NCI-H748 (cell line): ENCODE measurements at regions not wholly inside any gene's neighbourhood (a gene's known extent, or its start where the extent isn't known, plus 50 kb on each side); places are given as distances from the start of the nearest gene placed in this dataset.

Source experiments
- DNase-seq: peaks from one replicate; lab custom pipeline; 2025; ENCODE audit not compliant: unreplicated experiment; lab: John Stamatoyannopoulos, UW

- DNase-seq, result no peak
These were observed 2100.7 kb upstream of the PIK3C3 start for GRCh38 chr18:39854291-39854690.

- no peak for DNase-seq
These were observed 2108.8 kb upstream of the PIK3C3 start for GRCh38 chr18:39846265-39846664.

GRCh38 chr18:39845631-39846030, 2109.4 kb upstream of the PIK3C3 start:
- DNase-seq, result no peak

- DNase-seq, result no peak
These were observed 2109.9 kb upstream of the PIK3C3 start for GRCh38 chr18:39845106-39845505.

GRCh38 chr18:39843546-39843945, 2111.5 kb upstream of the PIK3C3 start:
- no peak for DNase-seq

GRCh38 chr18:39842366-39842914, 2112.6 kb upstream of the PIK3C3 start:
- peak; percentile 74 for DNase-seq

- peak; percentile 97 for DNase-seq
These were observed 2113.3 kb upstream of the PIK3C3 start for GRCh38 chr18:39841482-39842365.

GRCh38 chr18:39840856-39841481, 2114.1 kb upstream of the PIK3C3 start:
- peak; percentile 87 for DNase-seq

- DNase-seq, result peak; percentile 33
These were observed 2114.6 kb upstream of the PIK3C3 start for GRCh38 chr18:39840406-39840805.

GRCh38 chr18:39839782-39840181, 2115.3 kb upstream of the PIK3C3 start:
- no peak for DNase-seq

- no peak for DNase-seq
These were observed 2116.2 kb upstream of the PIK3C3 start for GRCh38 chr18:39838831-39839230.

GRCh38 chr18:39835303-39836030, 2119.6 kb upstream of the PIK3C3 start:
- no peak for DNase-seq

GRCh38 chr18:39834636-39835035, 2120.4 kb upstream of the PIK3C3 start:
- DNase-seq, result no peak

- peak; percentile 60 for DNase-seq
These were observed 2129.4 kb upstream of the PIK3C3 start for GRCh38 chr18:39825485-39826150.

GRCh38 chr18:39806525-39806924, 2148.5 kb upstream of the PIK3C3 start:
- peak; percentile 42 for DNase-seq

- peak; percentile 36 for DNase-seq
These were observed 2149.8 kb upstream of the PIK3C3 start for GRCh38 chr18:39805218-39805617.

GRCh38 chr18:39802648-39803229, 2152.3 kb upstream of the PIK3C3 start:
- no peak for DNase-seq

GRCh38 chr18:39801848-39802247, 2153.2 kb upstream of the PIK3C3 start:
- no peak for DNase-seq

GRCh38 chr18:39801010-39801409, 2154.0 kb upstream of the PIK3C3 start:
- no peak for DNase-seq

- peak; percentile 87 for DNase-seq
These were observed 2156.0 kb upstream of the PIK3C3 start for GRCh38 chr18:39799006-39799405.
